ENCODE measurements at regions not wholly inside any gene's neighbourhood (a gene's known extent, or its start where the extent isn't known, plus 50 kb on each side); places are given as distances from the start of the nearest gene placed in this dataset.

DNA sequence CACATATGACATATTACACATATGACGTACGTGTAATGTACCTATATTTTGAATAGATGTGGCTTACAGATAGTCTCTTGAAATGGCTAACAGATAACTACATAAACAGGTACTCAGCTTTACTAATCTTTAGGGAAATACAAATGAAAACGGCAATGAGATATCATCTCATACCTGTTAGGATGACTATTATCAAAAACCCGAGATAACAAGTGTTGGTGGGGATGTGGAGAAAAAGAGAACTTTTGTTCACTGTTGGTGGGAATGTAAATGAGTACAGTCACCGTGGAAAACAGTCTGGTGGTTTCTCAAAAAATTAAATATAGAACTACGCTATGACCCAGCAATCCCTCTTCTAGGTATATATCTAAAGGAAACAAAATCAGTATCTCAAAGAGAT is 247.6 kb downstream of the ETS1 start (continued):
- TF ChIP-seq, protein P1, sequence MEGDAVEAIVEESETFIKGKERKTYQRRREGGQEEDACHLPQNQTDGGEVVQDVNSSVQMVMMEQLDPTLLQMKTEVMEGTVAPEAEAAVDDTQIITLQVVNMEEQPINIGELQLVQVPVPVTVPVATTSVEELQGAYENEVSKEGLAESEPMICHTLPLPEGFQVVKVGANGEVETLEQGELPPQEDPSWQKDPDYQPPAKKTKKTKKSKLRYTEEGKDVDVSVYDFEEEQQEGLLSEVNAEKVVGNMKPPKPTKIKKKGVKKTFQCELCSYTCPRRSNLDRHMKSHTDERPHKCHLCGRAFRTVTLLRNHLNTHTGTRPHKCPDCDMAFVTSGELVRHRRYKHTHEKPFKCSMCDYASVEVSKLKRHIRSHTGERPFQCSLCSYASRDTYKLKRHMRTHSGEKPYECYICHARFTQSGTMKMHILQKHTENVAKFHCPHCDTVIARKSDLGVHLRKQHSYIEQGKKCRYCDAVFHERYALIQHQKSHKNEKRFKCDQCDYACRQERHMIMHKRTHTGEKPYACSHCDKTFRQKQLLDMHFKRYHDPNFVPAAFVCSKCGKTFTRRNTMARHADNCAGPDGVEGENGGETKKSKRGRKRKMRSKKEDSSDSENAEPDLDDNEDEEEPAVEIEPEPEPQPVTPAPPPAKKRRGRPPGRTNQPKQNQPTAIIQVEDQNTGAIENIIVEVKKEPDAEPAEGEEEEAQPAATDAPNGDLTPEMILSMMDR (conservative IDR thresholded peaks at IDR 0.05; ENCODE audit: low read depth in 2 of 2) = no peak
- TF ChIP-seq, protein P2, sequence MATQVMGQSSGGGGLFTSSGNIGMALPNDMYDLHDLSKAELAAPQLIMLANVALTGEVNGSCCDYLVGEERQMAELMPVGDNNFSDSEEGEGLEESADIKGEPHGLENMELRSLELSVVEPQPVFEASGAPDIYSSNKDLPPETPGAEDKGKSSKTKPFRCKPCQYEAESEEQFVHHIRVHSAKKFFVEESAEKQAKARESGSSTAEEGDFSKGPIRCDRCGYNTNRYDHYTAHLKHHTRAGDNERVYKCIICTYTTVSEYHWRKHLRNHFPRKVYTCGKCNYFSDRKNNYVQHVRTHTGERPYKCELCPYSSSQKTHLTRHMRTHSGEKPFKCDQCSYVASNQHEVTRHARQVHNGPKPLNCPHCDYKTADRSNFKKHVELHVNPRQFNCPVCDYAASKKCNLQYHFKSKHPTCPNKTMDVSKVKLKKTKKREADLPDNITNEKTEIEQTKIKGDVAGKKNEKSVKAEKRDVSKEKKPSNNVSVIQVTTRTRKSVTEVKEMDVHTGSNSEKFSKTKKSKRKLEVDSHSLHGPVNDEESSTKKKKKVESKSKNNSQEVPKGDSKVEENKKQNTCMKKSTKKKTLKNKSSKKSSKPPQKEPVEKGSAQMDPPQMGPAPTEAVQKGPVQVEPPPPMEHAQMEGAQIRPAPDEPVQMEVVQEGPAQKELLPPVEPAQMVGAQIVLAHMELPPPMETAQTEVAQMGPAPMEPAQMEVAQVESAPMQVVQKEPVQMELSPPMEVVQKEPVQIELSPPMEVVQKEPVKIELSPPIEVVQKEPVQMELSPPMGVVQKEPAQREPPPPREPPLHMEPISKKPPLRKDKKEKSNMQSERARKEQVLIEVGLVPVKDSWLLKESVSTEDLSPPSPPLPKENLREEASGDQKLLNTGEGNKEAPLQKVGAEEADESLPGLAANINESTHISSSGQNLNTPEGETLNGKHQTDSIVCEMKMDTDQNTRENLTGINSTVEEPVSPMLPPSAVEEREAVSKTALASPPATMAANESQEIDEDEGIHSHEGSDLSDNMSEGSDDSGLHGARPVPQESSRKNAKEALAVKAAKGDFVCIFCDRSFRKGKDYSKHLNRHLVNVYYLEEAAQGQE (IDR thresholded peaks at IDR 0.05; ENCODE audit: unreplicated experiment) = no peak
- TF ChIP-seq STAT1 (IDR thresholded peaks at IDR 0.05; ENCODE audit: unreplicated experiment) (no peak), POLR2AphosphoS5 (IDR thresholded peaks at IDR 0.05; ENCODE audit: low read depth) (no peak), EZH2 (IDR thresholded peaks at IDR 0.05; ENCODE audit: low read depth, unreplicated experiment) (no peak), JUNB (IDR thresholded peaks at IDR 0.05; ENCODE audit: unreplicated experiment) (no peak), CREB1 (CRISPR knock-in tag; IDR thresholded peaks at IDR 0.05; ENCODE audit: low read depth) (no peak), EZH2phosphoT487 (IDR thresholded peaks at IDR 0.05; ENCODE audit: unreplicated experiment) (no peak)

DNA sequence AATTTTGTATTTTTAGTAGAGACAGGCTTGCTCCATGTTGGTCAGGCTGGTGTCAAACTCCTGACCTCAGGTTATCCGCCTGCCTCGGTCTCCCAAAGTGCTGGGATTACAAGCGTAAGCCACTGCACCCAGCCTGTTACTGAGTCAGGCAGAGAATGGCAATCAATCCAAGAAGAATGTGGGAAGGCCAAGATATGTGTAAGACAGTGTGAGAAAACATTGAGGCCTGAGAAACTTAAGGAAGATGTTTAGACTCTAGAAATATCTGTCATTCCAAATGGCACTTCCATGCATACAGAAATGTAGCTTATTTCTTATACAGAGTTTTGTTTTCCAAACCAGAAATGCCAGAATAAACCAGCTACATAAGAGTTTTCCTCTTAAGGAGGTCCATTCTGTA is 248.5 kb downstream of the ETS1 start:
- no peak overlapping the region for H3K4me3 Mint-ChIP-seq
- DNase-seq (ENCODE audit: low spot score) = no peak

More for the DNA sequence above, 248.5 kb downstream of the ETS1 start:
- Mint-ChIP-seq H3K9me3 (no peaks in the 10 kb centered on the region), H3K36me3 (ENCODE audit: low read depth) (no peaks in the 10 kb centered on the region), H3K4me1 (peaks cover 36% of the 10 kb centered on the region), H3K27ac (no peak overlapping the region), H3K27me3 (ENCODE audit: insufficient read depth, low read depth, poor library complexity) (no peaks in the 10 kb centered on the region)
- TF ChIP-seq NANOG (IDR thresholded peaks at IDR 0.05; ENCODE audit: borderline replicate concordance) (no peak), CREB1 (CRISPR knock-in tag; IDR thresholded peaks at IDR 0.05; ENCODE audit: low read depth) (no peak), POLR2AphosphoS5 (IDR thresholded peaks at IDR 0.05; ENCODE audit: low read depth) (no peak), EZH2 (IDR thresholded peaks at IDR 0.05; ENCODE audit: low read depth, unreplicated experiment) (no peak)
- TF ChIP-seq, protein P1 (conservative IDR thresholded peaks at IDR 0.05; ENCODE audit: low read depth in 2 of 2) = no peak
- TF ChIP-seq, protein P3, sequence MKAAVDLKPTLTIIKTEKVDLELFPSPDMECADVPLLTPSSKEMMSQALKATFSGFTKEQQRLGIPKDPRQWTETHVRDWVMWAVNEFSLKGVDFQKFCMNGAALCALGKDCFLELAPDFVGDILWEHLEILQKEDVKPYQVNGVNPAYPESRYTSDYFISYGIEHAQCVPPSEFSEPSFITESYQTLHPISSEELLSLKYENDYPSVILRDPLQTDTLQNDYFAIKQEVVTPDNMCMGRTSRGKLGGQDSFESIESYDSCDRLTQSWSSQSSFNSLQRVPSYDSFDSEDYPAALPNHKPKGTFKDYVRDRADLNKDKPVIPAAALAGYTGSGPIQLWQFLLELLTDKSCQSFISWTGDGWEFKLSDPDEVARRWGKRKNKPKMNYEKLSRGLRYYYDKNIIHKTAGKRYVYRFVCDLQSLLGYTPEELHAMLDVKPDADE (IDR thresholded peaks at IDR 0.05) = no peak
- Histone ChIP-seq H3K79me2 (replicated peaks; ENCODE audit: insufficient read depth) (no peaks in the 10 kb centered on the region), H3F3A (replicated peaks; ENCODE audit: low read depth) (no peaks in the 10 kb centered on the region), H3K4me3 (no peak overlapping the region), H3K4me1 (ENCODE audit: insufficient read depth) (peaks cover 12% of the 10 kb centered on the region; the same call in 1 of the 2 replicates), H3K27ac (ENCODE audit: low read depth) (no peak overlapping the region), H2AFZ (no peak overlapping the region), H3K27me3 (ENCODE audit: insufficient read depth) (no peaks in the 10 kb centered on the region), H3K36me3 (ENCODE audit: insufficient read depth) (no peaks in the 10 kb centered on the region), H3K4me2 (no peak overlapping the region), H4K20me1 (replicated peaks; ENCODE audit: insufficient read depth) (no peaks in the 10 kb centered on the region), H3K9me2 (ENCODE audit: insufficient read depth) (no peaks in the 10 kb centered on the region; the same call in 1 of the 2 replicates)
- ATAC-seq = no peak

All from GM23338 (cell line).